ENCODE measurements at regions not wholly inside any gene's neighbourhood (a gene's known extent, or its start where the extent isn't known, plus 50 kb on each side); places are given as distances from the start of the nearest gene placed in this dataset.

GRCh38 chr4:138105331-138105730 is 136.8 kb downstream of the SLC7A11 start:
- TF ChIP-seq CTCF (IDR thresholded peaks at IDR 0.05; ENCODE audit: borderline replicate concordance): no peak
- Histone ChIP-seq H3K27me3 (ENCODE audit: low read depth) (no peaks in the 10 kb centered on the region), H3K27ac (replicated peaks) (no peak overlapping the region), H3K4me3 (no peak overlapping the region), H3K9me3 (replicated peaks) (peaks cover 15% of the 10 kb centered on the region), H3K4me1 (no peaks in the 10 kb centered on the region), H3K36me3 (no peaks in the 10 kb centered on the region)
- no peak for DNase-seq
- intact Hi-C loops (cut with micrococcal nuclease): no loop called here

- H3K27me3 ChIP-seq (ENCODE audit: low read depth): no peaks in the 10 kb centered on the region
- no peak for DNase-seq
- TF ChIP-seq CTCF (IDR thresholded peaks at IDR 0.05; ENCODE audit: borderline replicate concordance): no peak
- no peak overlapping the region for H3K27ac ChIP-seq (replicated peaks)
- intact Hi-C loops (cut with micrococcal nuclease): no loop called here
- H3K4me3 ChIP-seq: no peak overlapping the region
- H3K36me3 ChIP-seq: no peaks in the 10 kb centered on the region
- H3K9me3 ChIP-seq (replicated peaks): peaks cover 12% of the 10 kb centered on the region
- no peaks in the 10 kb centered on the region for H3K4me1 ChIP-seq
Observed at GRCh38 chr4:138104284-138104680, 137.9 kb downstream of the SLC7A11 start.

GRCh38 chr4:138103597-138104283 is 138.4 kb downstream of the SLC7A11 start:
- Histone ChIP-seq H3K9me3 (replicated peaks) (peaks cover 7% of the 10 kb centered on the region), H3K4me3 (no peak overlapping the region), H3K27me3 (ENCODE audit: low read depth) (no peaks in the 10 kb centered on the region), H3K36me3 (no peaks in the 10 kb centered on the region), H3K4me1 (no peaks in the 10 kb centered on the region), H3K27ac (replicated peaks) (no peak overlapping the region)
- TF ChIP-seq CTCF (IDR thresholded peaks at IDR 0.05; ENCODE audit: borderline replicate concordance): no peak
- no peak for DNase-seq
- intact Hi-C loops (cut with micrococcal nuclease): no loop called here

GRCh38 chr4:138099385-138099784 is 142.8 kb downstream of the SLC7A11 start:
- H3K36me3 ChIP-seq: no peaks in the 10 kb centered on the region
- no peak for TF ChIP-seq CTCF (IDR thresholded peaks at IDR 0.05; ENCODE audit: borderline replicate concordance)
- H3K9me3 ChIP-seq (replicated peaks): no peaks in the 10 kb centered on the region
- H3K4me1 ChIP-seq: no peaks in the 10 kb centered on the region
- no peak overlapping the region for H3K4me3 ChIP-seq
- no peak overlapping the region for H3K27ac ChIP-seq (replicated peaks)
- DNase-seq: no peak
- no peaks in the 10 kb centered on the region for H3K27me3 ChIP-seq (ENCODE audit: low read depth)
- intact Hi-C loops (cut with micrococcal nuclease): no loop called here

- no peak overlapping the region for H3K27ac ChIP-seq (replicated peaks)
- H3K9me3 ChIP-seq (replicated peaks): no peaks in the 10 kb centered on the region
- H3K4me3 ChIP-seq: no peak overlapping the region
- no peak for DNase-seq
- TF ChIP-seq CTCF (IDR thresholded peaks at IDR 0.05; ENCODE audit: borderline replicate concordance): no peak
- H3K27me3 ChIP-seq (ENCODE audit: low read depth): no peaks in the 10 kb centered on the region
- intact Hi-C loops (cut with micrococcal nuclease): no loop called here
- H3K36me3 ChIP-seq: no peaks in the 10 kb centered on the region
- H3K4me1 ChIP-seq: peaks cover 7% of the 10 kb centered on the region
Observed at GRCh38 chr4:138097912-138098600, 144.1 kb downstream of the SLC7A11 start.

Measured in left ventricle myocardium inferior (tissue), 1 donor.